Keratinocyte (primary cell): ENCODE measurements at regions not wholly inside any gene's neighbourhood (a gene's known extent, or its start where the extent isn't known, plus 50 kb on each side); places are given as distances from the start of the nearest gene placed in this dataset.

Experiments used
- DNase-seq: peaks from one replicate; pipeline ENCODE4 v3.0.0-alpha.2; 2011; ENCODE audit warnings: low read depth, missing footprints, low spot score
- FAIRE-seq: peaks from 2 replicates; lab custom pipeline; 2011; peaks lifted over from hg19 to GRCh38; lab: Jason Lieb, UNC
- H2AFZ ChIP-seq: 2 replicates; pipeline ENCODE4 v1.6.0; 2012; ENCODE audit warnings: low read length, control low read depth, inconsistent platforms; ENCODE audit not compliant: control insufficient read depth
- H3K27ac ChIP-seq: 2 replicates; pipeline ENCODE4 v1.5.1; 2011; ENCODE audit warnings: low read length; ENCODE audit not compliant: control insufficient read depth, insufficient read depth
- H3K27me3 ChIP-seq: 3 replicates; pipeline ENCODE4 v1.6.0; 2011; ENCODE audit warnings: low read length; ENCODE audit not compliant: control insufficient read depth, insufficient read depth; ENCODE audit errors: extremely low read depth
- H3K36me3 ChIP-seq, 2 experiments: 2 replicates in 1 of 2; 3 replicates in 1 of 2; pipeline ENCODE4 v1.5.1; 2011; ENCODE audit warnings: low read length in 2 of 2, mild to moderate bottlenecking in 1 of 2; ENCODE audit not compliant: control insufficient read depth in 2 of 2, insufficient read depth in 2 of 2; ENCODE audit errors: extremely low read depth in 1 of 2
- H3K4me1 ChIP-seq: 3 replicates; pipeline ENCODE4 v1.5.1; 2011; ENCODE audit warnings: low read length; ENCODE audit not compliant: control insufficient read depth, insufficient read depth; ENCODE audit errors: extremely low read depth
- H3K4me2 ChIP-seq: 3 replicates; pipeline ENCODE4 v1.6.0; 2011; ENCODE audit warnings: low read depth, low read length; ENCODE audit not compliant: control insufficient read depth, insufficient read depth; ENCODE audit errors: extremely low read depth
- H3K4me3 ChIP-seq, 3 experiments: fragments of 200-600 bp in 1 of 3; sonication (generic) in 1 of 3; 2 replicates in 2 of 3; 3 replicates in 1 of 3; pipeline ENCODE4 v1.5.1; 2011 to 2016; ENCODE audit warnings: low read length in 3 of 3, mild to moderate bottlenecking in 3 of 3, control low read depth in 2 of 3, inconsistent platforms in 1 of 3, low read depth in 1 of 3, mixed read lengths in 1 of 3, mixed run types in 1 of 3, moderate library complexity in 1 of 3; ENCODE audit not compliant: control insufficient read depth in 2 of 3, insufficient read depth in 2 of 3; ENCODE audit errors: extremely low read depth in 1 of 3
- H3K79me2 ChIP-seq: 2 replicates; pipeline ENCODE4 v1.6.0; 2012; ENCODE audit warnings: low read length; ENCODE audit not compliant: control insufficient read depth, insufficient read depth
- H3K9ac ChIP-seq: 3 replicates; pipeline ENCODE4 v1.6.0; 2011; ENCODE audit warnings: low read length; ENCODE audit not compliant: control insufficient read depth, insufficient read depth; ENCODE audit errors: extremely low read depth
- H3K9me1 ChIP-seq: 3 replicates; pipeline ENCODE4 v1.6.0; 2011; ENCODE audit warnings: low read length; ENCODE audit not compliant: control insufficient read depth, insufficient read depth; ENCODE audit errors: extremely low read depth
- H3K9me3 ChIP-seq: 2 replicates; pipeline ENCODE4 v1.5.1; 2012; ENCODE audit warnings: low read depth, low read length; ENCODE audit not compliant: control insufficient read depth
- H4K20me1 ChIP-seq: 3 replicates; pipeline ENCODE4 v1.6.0; 2011; ENCODE audit warnings: low read length; ENCODE audit not compliant: control insufficient read depth, insufficient read depth; ENCODE audit errors: extremely low read depth
- CTCF ChIP-seq, 3 experiments: IDR thresholded peaks in 1 of 3; conservative IDR thresholded peaks in 1 of 3; optimal IDR thresholded peaks in 1 of 3; 2 replicates in 2 of 3; 3 replicates in 1 of 3; pipeline versions ENCODE3 to v1.5.1; 2011; ENCODE audit warnings: low read length in 3 of 3, mild to moderate bottlenecking in 3 of 3, moderate library complexity in 2 of 3, control low read depth in 1 of 3, inconsistent platforms in 1 of 3; ENCODE audit not compliant: insufficient read depth in 2 of 3; ENCODE audit errors: extremely low read depth in 1 of 3
- EZH2 ChIP-seq: IDR thresholded peaks from one replicate; pipeline ENCODE4 v1.6.1; 2012; ENCODE audit warnings: inconsistent platforms, mild to moderate bottlenecking, low read length, moderate library complexity
- dilution Hi-C: fragments of 300-500 bp; cut with MboI; formaldehyde crosslinking; loops from one replicate; pipeline ENCODE4 v1.7.0; 2020; ENCODE audit warnings: low sequenced_read_pairs; ENCODE audit not compliant: extremely low pct_ligation_motif_present

- dilution Hi-C loops, result no loop called here
- H3K9ac ChIP-seq, result no peak overlapping the region
- no peaks in the 10 kb centered on the region for H4K20me1 ChIP-seq
- no peak overlapping the region for H2AFZ ChIP-seq
- no peak overlapping the region for H3K4me2 ChIP-seq
- no peaks in the 10 kb centered on the region for H3K4me1 ChIP-seq
- H3K36me3 ChIP-seq, result no peaks in the 10 kb centered on the region
- H3K27me3 ChIP-seq, result no peaks in the 10 kb centered on the region
- H3K9me3 ChIP-seq, result no peaks in the 10 kb centered on the region
- no peaks in the 10 kb centered on the region for H3K9me1 ChIP-seq
- FAIRE-seq, result no peak
- DNase-seq, result no peak
- H3K27ac ChIP-seq, result no peak overlapping the region
- no peaks in the 10 kb centered on the region for H3K79me2 ChIP-seq
- no peak overlapping the region for H3K4me3 ChIP-seq
- TF ChIP-seq EZH2 (no peak), CTCF (optimal IDR thresholded peaks at IDR 0.05 in 1 of 3, IDR thresholded peaks at IDR 0.05 in 1 of 3, conservative IDR thresholded peaks at IDR 0.05 in 1 of 3; ENCODE audit: extremely low read depth in 1 of 3, insufficient read depth in 2 of 3, low read length in 3 of 3) (no peak)
These were observed 815.6 kb upstream of the NEGR1 start for GRCh38 chr1:73097917-73098316.

- no peak for FAIRE-seq
These were observed 814.5 kb upstream of the NEGR1 start for GRCh38 chr1:73096841-73097240.

More at GRCh38 chr1:73096841-73097240, 814.5 kb upstream of the NEGR1 start:
- no peak overlapping the region for H2AFZ ChIP-seq
- H4K20me1 ChIP-seq, result no peaks in the 10 kb centered on the region
- no peak for DNase-seq
- no peak for TF ChIP-seq EZH2
- TF ChIP-seq CTCF (optimal IDR thresholded peaks at IDR 0.05 in 1 of 3, IDR thresholded peaks at IDR 0.05 in 1 of 3, conservative IDR thresholded peaks at IDR 0.05 in 1 of 3; ENCODE audit: extremely low read depth in 1 of 3, insufficient read depth in 2 of 3, low read length in 3 of 3), result no peak
- dilution Hi-C loops, result no loop called here
- H3K9me1 ChIP-seq, result no peaks in the 10 kb centered on the region
- H3K4me3 ChIP-seq, result no peak overlapping the region
- H3K9ac ChIP-seq, result no peak overlapping the region
- H3K4me1 ChIP-seq, result no peaks in the 10 kb centered on the region
- no peaks in the 10 kb centered on the region for H3K9me3 ChIP-seq
- H3K4me2 ChIP-seq, result no peak overlapping the region
- no peak overlapping the region for H3K27ac ChIP-seq
- H3K79me2 ChIP-seq, result no peaks in the 10 kb centered on the region
- H3K36me3 ChIP-seq, result no peaks in the 10 kb centered on the region
- no peaks in the 10 kb centered on the region for H3K27me3 ChIP-seq
